BJ (cell line): ENCODE measurements at regions not wholly inside any gene's neighbourhood (a gene's known extent, or its start where the extent isn't known, plus 50 kb on each side); places are given as distances from the start of the nearest gene placed in this dataset.
"Not testable (repeated sequence)": the region's sequence is repeated elsewhere in the genome, so short reads cannot be mapped to it uniquely, and the experiment has no call there.

Experiments
- CTCF ChIA-PET: fragments of 350-600 bp; formaldehyde crosslinking; extraction: SDS; loops from one replicate; lab custom pipeline; 2021; ENCODE audit warnings: antibody characterized with exemption, inconsistent platforms; lab: Yijun Ruan, JAX
- POLR2A ChIA-PET: fragments of 300-600 bp; sonication (Branson Sonifier 250); formaldehyde crosslinking; extraction: SDS; loops from one replicate; lab custom pipeline; 2021; ENCODE audit warnings: antibody characterized with exemption; lab: Charles Lee
- DNase-seq: peaks from one replicate; pipeline ENCODE4 v3.0.0-alpha.2; 2011; ENCODE audit warnings: low read depth
- H3K27me3 ChIP-seq: 2 replicates; pipeline ENCODE4 v1.6.0; 2011; ENCODE audit warnings: low read length; ENCODE audit not compliant: control insufficient read depth, insufficient read depth
- H3K36me3 ChIP-seq: 2 replicates; pipeline ENCODE4 v1.5.1; 2011; ENCODE audit warnings: low read length; ENCODE audit not compliant: control insufficient read depth, insufficient read depth
- H3K4me3 ChIP-seq: 2 replicates; pipeline ENCODE4 v1.5.1; 2011; ENCODE audit warnings: low read depth, mild to moderate bottlenecking, control low read depth, low read length
- CTCF ChIP-seq: IDR thresholded peaks from 2 replicates; pipeline ENCODE4 v1.5.1; 2011; ENCODE audit warnings: low read depth, mild to moderate bottlenecking, control low read depth, inconsistent platforms, low read length, moderate library complexity; ENCODE audit not compliant: insufficient read depth

DNA sequence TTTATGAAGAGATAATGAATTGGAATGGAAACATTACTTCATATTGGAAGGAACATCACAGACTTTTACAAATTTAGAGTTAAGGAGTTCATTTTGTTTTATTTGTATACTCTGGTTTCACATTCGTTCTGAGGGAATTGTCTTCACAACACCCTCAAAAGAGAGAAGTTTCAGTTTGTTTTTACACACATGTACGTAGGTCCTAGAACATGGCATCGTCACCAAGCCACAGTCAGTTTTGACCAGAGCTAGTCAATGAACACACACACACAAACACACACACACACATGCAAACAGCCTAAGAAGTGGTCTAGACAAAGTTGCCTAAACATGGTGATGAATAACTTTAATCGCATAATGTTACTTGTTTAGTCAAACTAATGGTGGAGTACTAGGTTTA lies 427.9 kb upstream of the BCHE start:
- no peak for DNase-seq
- POLR2A ChIA-PET, result no interaction called here
- CTCF ChIA-PET, result no interaction called here
- Histone ChIP-seq H3K36me3 (no peaks in the 10 kb centered on the region), H3K27me3 (no peaks in the 10 kb centered on the region), H3K4me3 (no peak overlapping the region)
- no peak for TF ChIP-seq CTCF

DNA sequence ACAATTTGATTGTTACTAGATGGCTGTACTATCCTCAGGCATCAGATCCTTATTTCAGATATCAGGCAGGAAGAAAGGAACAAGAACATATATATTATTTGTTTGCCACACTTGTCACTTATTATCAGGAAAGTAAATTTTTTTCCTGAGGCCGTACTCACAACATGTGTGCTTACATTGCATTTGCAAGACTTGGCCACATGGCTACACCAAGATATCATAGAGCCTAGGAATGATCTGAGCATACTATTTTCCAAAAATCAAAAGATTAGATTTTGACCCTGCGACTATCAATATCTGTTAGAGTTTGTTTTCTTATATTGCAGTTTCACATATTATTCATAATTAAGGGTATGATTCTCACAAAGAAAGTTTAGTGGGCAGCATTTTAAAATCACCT lies 426.2 kb upstream of the BCHE start:
- no peak for DNase-seq
- TF ChIP-seq CTCF, result no peak
- POLR2A ChIA-PET, result no interaction called here
- no peaks in the 10 kb centered on the region for H3K27me3 ChIP-seq
- CTCF ChIA-PET, result no interaction called here
- no peaks in the 10 kb centered on the region for H3K36me3 ChIP-seq
- H3K4me3 ChIP-seq, result no peak overlapping the region

DNA sequence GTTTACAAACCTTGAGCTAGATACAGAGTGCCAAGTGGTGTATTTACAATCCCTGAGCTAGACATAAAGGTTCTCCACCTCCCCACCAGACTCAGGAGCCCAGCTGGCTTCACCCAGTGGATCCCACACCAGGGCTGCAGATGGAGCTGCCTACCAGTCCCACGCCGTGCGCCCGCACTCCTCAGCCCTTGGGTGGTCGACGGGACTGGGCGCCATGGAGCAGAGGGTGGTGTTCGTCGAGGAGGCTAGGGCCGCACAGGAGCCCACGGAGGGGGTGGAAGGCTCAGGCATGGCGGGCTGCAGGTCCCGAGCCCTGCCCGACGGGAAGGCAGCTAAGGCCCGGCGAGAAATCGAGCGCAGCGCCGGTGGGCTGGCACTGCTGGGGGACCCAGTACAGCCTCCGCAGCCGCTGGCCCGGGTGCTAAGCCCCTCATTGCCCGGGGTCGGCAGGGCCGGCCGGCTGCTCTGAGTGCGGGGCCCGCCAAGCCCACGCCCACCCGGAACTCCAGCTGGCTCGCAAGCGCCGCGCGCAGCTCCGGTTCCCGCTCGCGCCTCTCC lies 421.1 kb upstream of the BCHE start:
- DNase-seq, H3K27me3 ChIP-seq, CTCF ChIA-PET, H3K36me3 ChIP-seq, POLR2A ChIA-PET, H3K4me3 ChIP-seq: not testable (repeated sequence)

- CTCF ChIA-PET, result no interaction called here
- POLR2A ChIA-PET, result no interaction called here
- no peak for TF ChIP-seq CTCF
- Histone ChIP-seq H3K27me3 (no peaks in the 10 kb centered on the region), H3K36me3 (no peaks in the 10 kb centered on the region), H3K4me3 (no peak overlapping the region)
- no peak for DNase-seq
These were observed 420.5 kb upstream of the BCHE start for GRCh38 chr3:166257715-166258114.

DNA sequence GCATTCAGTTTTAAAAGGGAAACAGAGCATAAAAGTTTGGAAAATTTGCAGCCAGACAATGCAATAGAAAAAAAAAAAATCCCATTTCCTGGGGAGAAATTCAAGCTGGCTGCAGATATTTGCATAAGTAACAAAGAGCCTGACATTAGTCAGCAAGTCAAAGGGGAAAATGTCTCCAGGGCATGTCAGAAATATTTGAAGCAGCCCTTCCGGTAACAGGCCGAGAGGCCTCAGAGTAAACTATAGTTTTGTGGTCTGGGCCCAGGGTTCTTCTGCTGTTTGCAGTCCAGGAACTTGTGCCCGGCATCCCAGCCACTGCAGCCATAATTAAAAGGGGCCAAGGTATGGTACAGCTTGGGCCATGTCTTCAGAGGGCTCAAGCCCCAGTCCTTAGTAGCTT lies 411.6 kb upstream of the BCHE start:
- Histone ChIP-seq H3K27me3 (no peaks in the 10 kb centered on the region), H3K4me3 (no peak overlapping the region), H3K36me3 (no peaks in the 10 kb centered on the region)
- no peak for TF ChIP-seq CTCF
- ChIA-PET POLR2A (no interaction called here), CTCF (no interaction called here)
- DNase-seq, result no peak

DNA sequence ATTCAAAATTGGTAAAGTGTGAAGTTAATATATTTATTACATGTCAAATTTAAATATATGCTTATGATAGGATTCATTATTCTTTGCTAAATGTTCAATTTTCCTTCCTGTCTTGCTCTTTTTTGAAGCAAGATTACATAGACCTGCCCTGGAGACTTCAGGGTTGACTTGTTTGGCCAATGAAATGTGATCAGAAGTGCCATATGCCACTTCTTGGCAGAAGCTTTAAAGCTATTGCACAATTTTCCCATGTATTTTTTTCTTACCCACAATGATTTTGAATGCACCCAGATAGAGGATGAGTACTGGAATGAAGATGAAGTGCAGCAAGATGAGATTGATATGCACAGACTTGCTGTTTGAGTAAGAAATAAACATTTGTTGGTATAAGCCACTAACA lies 406.3 kb upstream of the BCHE start:
- H3K36me3 ChIP-seq, result no peaks in the 10 kb centered on the region
- POLR2A ChIA-PET, result no interaction called here
- CTCF ChIA-PET, result no interaction called here
- TF ChIP-seq CTCF, result no peak
- DNase-seq, result no peak
- no peak overlapping the region for H3K4me3 ChIP-seq
- H3K27me3 ChIP-seq, result no peaks in the 10 kb centered on the region
